Activated T-cell treated with anti-CD3 and anti-CD28 coated beads, Interleukin-2, amount 50 U/mL, for 72 hours (primary cell): ENCODE measurements at regions not wholly inside any gene's neighbourhood (a gene's known extent, or its start where the extent isn't known, plus 50 kb on each side); places are given as distances from the start of the nearest gene placed in this dataset.

Source experiments
- ATAC-seq, 2 donors: fragments of 150-1000 bp; cut with Tn5 transposase; replicated peaks in 1 of 2; 2 replicates each; pipeline ENCODE4 v1.10.0; 2021; ENCODE audit warnings: moderate library complexity in 2 of 2, mild to moderate bottlenecking in 1 of 2
- DNase-seq, 2 donors: peaks; one replicate each; pipeline ENCODE4 v3.0.0; 2021 to 2022; ENCODE audit warnings: mixed read lengths in 1 of 2
- H3K27ac Mint-ChIP-seq: one replicate; pipeline ENCODE4 v1.8.0; 2022; ENCODE audit warnings: mild to moderate bottlenecking, moderate library complexity, mixed read lengths
- H3K27me3 Mint-ChIP-seq: one replicate; pipeline ENCODE4 v1.8.0; 2022; ENCODE audit warnings: low read depth, mixed read lengths
- H3K36me3 Mint-ChIP-seq, 2 donors: one replicate each; pipeline ENCODE4 v1.8.0; 2022; ENCODE audit warnings: mixed read lengths in 2 of 2, mild to moderate bottlenecking in 1 of 2; ENCODE audit not compliant: insufficient read depth in 2 of 2
- H3K4me1 Mint-ChIP-seq: one replicate; pipeline ENCODE4 v1.8.0; 2022; ENCODE audit warnings: low read depth, mixed read lengths
- H3K4me3 Mint-ChIP-seq, 2 donors: one replicate each; pipeline ENCODE4 v1.8.0; 2022; ENCODE audit warnings: mild to moderate bottlenecking in 2 of 2, mixed read lengths in 2 of 2, moderate library complexity in 2 of 2
- H3K9me3 Mint-ChIP-seq, 2 donors: one replicate each; pipeline ENCODE4 v1.8.0; 2022; ENCODE audit warnings: mixed read lengths in 2 of 2

DNA sequence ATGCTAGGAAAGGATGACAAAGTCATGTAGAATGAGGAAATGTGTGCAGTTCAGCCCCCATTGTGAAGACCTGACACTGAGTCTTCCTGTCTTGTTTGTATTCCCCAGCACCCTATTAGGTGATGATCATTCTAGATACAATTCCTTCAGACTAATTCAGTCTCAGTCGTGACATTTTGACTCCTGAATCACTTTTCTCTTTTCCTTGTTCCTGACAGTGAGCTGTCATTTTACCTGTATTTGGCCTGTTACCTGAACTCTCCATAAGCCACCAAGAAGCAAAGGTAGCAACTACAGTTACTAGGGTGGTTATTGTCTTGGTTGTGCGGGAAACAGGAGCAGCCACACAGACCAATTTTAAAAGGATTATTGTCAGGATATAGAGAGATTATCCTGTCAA is 111.4 kb upstream of the TAC1 start:
- Mint-ChIP-seq H3K27ac (no peak overlapping the region), H3K9me3 (peaks cover 0 to 4% of the 10 kb centered on the region in 2 donors), H3K4me3 (no peak overlapping the region), H3K4me1 (no peaks in the 10 kb centered on the region), H3K36me3 (no peaks in the 10 kb centered on the region), H3K27me3 (peaks cover 2% of the 10 kb centered on the region)
- ATAC-seq = no peak
- no peak for DNase-seq

DNA sequence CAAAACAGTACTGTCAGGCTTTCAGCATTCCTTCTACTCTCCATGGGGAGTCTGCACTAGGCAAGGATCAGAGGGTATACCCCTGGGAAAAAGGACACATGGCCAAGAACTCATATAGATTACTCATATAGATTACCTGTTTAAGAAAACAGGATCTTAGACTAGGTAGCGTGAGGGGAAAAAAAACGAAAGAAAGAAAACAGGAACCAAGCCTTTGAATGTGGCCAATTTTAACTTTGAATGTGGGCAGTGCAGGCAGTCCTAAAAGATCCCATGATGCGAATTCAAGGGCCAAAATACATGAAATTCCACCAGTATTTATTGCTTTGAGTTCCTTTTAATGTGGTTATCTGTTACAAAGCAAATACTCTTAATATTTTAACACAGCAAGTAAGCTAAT is 108.6 kb upstream of the TAC1 start:
- ATAC-seq (no peak), DNase-seq (no peak)
- Mint-ChIP-seq H3K27me3 (peaks cover 10% of the 10 kb centered on the region), H3K9me3 (peaks cover 0 to 14% of the 10 kb centered on the region in 2 donors), H3K36me3 (no peaks in the 10 kb centered on the region), H3K27ac (no peak overlapping the region), H3K4me3 (no peak overlapping the region), H3K4me1 (no peaks in the 10 kb centered on the region)

- no peak overlapping the region for H3K4me3 Mint-ChIP-seq
- no peaks in the 10 kb centered on the region for H3K4me1 Mint-ChIP-seq
- DNase-seq = no peak
- no peak for ATAC-seq
- no peak overlapping the region for H3K27ac Mint-ChIP-seq
- peaks cover 10% of the 10 kb centered on the region for H3K27me3 Mint-ChIP-seq
- H3K9me3 Mint-ChIP-seq = peaks cover 0 to 14% of the 10 kb centered on the region in 2 donors
- H3K36me3 Mint-ChIP-seq = no peaks in the 10 kb centered on the region
These were observed 101.8 kb upstream of the TAC1 start for GRCh38 chr7:97630116-97630515.

GRCh38 chr7:97635622-97636021 is 96.3 kb upstream of the TAC1 start:
- Mint-ChIP-seq H3K27ac (no peak overlapping the region), H3K27me3 (no peaks in the 10 kb centered on the region), H3K36me3 (no peaks in the 10 kb centered on the region), H3K4me1 (no peaks in the 10 kb centered on the region), H3K9me3 (peaks cover 0 to 2% of the 10 kb centered on the region in 2 donors), H3K4me3 (no peak overlapping the region)
- ATAC-seq (no peak), DNase-seq (no peak)

DNA sequence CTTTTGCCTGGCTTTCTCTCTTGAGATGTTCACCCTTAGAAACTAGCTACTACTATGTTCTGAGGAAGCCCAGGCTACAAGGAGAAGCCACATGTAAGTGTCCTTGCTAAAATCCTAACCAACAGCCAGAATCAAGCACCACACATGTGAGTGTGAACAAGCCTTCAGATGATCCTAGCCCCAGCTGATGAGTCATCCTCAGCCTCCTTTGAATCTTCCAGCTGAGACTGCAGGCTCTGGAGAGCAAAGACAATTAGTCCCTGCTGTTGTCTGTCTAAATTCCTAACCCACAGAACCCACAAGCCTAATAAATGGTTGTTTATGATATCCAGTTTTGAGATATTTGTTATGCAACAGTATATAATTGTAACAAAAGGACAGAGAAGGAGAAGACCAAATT is 92.8 kb upstream of the TAC1 start:
- DNase-seq = no peak
- no peak overlapping the region for H3K27ac Mint-ChIP-seq
- no peaks in the 10 kb centered on the region for H3K4me1 Mint-ChIP-seq
- ATAC-seq = no peak
- H3K27me3 Mint-ChIP-seq = no peaks in the 10 kb centered on the region
- peaks cover 0 to 5% of the 10 kb centered on the region in 2 donors for H3K9me3 Mint-ChIP-seq
- no peak overlapping the region for H3K4me3 Mint-ChIP-seq
- H3K36me3 Mint-ChIP-seq = no peaks in the 10 kb centered on the region

DNA sequence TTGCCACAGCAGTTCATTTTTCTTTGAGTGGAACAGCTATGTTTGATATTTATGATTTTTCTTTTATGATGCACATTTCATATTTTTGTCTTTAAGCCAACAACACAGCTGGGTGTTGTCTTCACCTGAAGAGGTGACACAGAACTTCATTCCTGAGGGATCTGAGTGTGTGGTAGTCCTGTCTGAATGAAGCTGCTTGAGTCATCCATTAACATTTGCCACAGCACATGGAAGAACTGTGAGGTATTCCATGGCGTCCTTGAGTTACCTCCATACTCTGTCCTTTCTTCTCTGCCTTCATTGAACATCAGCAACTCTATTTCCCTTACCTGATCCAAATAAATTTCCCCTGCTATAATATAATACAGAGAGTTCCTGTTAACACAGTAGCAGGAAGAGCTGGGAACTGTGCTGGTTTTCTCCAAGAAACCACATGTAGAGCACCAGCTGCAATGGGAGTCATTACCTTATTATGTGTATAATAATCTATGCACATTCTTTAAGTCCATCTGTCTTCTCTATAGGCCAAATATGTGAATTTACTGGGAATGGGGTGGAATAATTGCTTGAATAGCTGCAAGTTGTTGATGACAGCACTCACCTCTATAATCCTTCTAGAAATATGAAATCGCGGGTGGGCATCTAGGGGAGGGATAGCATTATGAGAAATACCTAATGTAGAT is 72.4 kb upstream of the TAC1 start:
- no peaks in the 10 kb centered on the region for H3K9me3 Mint-ChIP-seq
- H3K36me3 Mint-ChIP-seq = no peaks in the 10 kb centered on the region
- no peak for DNase-seq
- H3K4me3 Mint-ChIP-seq = no peak overlapping the region
- peaks cover 5% of the 10 kb centered on the region for H3K27me3 Mint-ChIP-seq
- H3K27ac Mint-ChIP-seq = no peak overlapping the region
- ATAC-seq = no peak
- H3K4me1 Mint-ChIP-seq = no peaks in the 10 kb centered on the region

DNA sequence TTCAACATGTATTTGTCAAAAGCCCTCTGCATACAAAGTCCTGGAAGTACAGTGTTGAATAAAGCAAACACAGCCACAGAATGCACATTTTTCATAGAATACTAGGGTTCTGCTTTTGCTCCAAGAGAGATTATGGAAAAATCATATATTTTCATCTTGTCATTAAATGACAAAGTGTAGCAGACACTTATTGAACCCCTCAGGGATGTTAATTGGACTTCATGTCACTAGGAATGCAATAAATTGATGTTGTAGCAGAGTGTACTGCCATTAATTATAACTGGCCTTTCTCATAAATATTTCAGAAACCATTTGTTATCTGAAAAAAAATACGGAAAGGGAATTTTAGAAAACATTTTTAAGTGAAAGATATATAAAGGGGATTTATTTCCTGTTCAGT is 64.5 kb upstream of the TAC1 start:
- no peaks in the 10 kb centered on the region for H3K9me3 Mint-ChIP-seq
- ATAC-seq = no peak
- no peaks in the 10 kb centered on the region for H3K36me3 Mint-ChIP-seq
- no peak overlapping the region for H3K27ac Mint-ChIP-seq
- no peaks in the 10 kb centered on the region for H3K4me1 Mint-ChIP-seq
- H3K27me3 Mint-ChIP-seq = peaks cover 11% of the 10 kb centered on the region
- H3K4me3 Mint-ChIP-seq = no peak overlapping the region
- no peak for DNase-seq

DNA sequence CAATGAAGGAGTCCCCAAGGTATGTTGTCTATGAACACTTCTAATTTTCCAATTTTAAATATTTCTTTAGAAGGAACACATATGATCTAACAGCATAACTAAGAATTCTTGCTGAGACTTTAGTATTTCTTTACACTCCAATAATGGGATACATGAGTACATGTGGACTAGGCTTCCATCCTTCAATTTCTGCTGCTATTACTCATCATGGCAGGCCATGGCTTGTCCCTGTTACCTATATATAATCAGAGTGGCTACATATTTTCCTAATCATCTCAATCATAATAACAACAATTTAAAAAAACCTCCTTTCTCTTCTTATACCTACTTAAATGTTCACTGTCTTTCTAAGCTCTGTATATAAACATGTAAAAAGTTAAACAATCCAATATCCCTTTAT is 60.3 kb upstream of the TAC1 start:
- H3K27me3 Mint-ChIP-seq = peaks cover 11% of the 10 kb centered on the region
- H3K9me3 Mint-ChIP-seq = no peaks in the 10 kb centered on the region
- no peak for DNase-seq
- H3K36me3 Mint-ChIP-seq = no peaks in the 10 kb centered on the region
- H3K27ac Mint-ChIP-seq = no peak overlapping the region
- ATAC-seq = no peak
- H3K4me1 Mint-ChIP-seq = no peaks in the 10 kb centered on the region
- no peak overlapping the region for H3K4me3 Mint-ChIP-seq

DNA sequence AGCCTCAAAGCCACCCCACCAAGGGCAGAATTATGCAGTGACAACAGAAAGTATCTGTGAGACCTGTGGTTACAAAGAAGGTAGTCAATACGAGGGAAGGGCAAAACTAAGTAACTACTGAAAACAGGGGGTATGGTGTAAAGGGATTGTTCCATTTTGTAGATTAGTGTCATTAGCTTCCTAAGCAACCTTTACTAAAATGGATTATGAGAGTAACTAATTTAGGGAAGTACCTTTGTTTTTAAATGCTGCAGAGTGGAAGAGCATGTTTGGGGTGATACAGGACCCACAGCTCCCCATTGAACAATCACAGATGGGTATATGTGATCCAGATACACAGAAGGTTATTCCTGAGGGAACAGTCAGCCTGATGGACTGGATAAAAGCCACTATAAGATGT is 51.3 kb upstream of the TAC1 start:
- Mint-ChIP-seq H3K36me3 (no peaks in the 10 kb centered on the region), H3K4me3 (no peak overlapping the region), H3K9me3 (no peaks in the 10 kb centered on the region), H3K27me3 (peaks cover 14% of the 10 kb centered on the region), H3K4me1 (no peaks in the 10 kb centered on the region), H3K27ac (no peak overlapping the region)
- DNase-seq (no peak), ATAC-seq (no peak)
